ENCODE measurements at regions not wholly inside any gene's neighbourhood (a gene's known extent, or its start where the extent isn't known, plus 50 kb on each side); places are given as distances from the start of the nearest gene placed in this dataset.
"Not testable (repeated sequence)": the region's sequence is repeated elsewhere in the genome, so short reads cannot be mapped to it uniquely, and the experiment has no call there.

DNA sequence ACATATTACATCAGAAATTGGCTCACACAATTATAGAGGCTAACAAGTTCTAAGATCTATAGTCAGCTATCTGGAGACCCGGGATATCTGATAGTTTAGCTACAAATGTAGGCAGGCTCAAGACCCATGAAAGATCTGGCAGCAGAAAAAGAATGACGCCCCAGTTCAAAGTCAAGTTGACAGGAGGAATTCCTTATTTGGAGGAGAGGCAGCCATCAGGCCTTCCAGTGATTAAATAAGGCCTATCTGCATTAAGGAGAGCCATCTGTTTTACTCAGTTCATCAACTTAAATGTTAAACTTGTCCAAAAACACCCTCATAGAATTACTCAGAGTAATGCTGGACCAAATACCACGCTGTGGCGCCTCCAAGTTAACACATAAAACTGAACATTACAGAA, 1402.6 kb downstream of the FAM181B start:
- ChIA-PET CTCF (no interaction called here), POLR2A (no interaction called here)
- Mint-ChIP-seq H3K27me3 (no peaks in the 10 kb centered on the region), H3K4me1 (ENCODE audit: low read depth) (no peaks in the 10 kb centered on the region), H3K4me3 (no peak overlapping the region), H3K36me3 (ENCODE audit: low read depth) (no peaks in the 10 kb centered on the region), H3K9me3 (peaks cover 5% of the 10 kb centered on the region), H3K27ac (no peak overlapping the region)
- DNase-seq (no peak), ATAC-seq (no peak)
- intact Hi-C loops (cut with micrococcal nuclease): no loop called here
- TF ChIP-seq, protein P1, sequence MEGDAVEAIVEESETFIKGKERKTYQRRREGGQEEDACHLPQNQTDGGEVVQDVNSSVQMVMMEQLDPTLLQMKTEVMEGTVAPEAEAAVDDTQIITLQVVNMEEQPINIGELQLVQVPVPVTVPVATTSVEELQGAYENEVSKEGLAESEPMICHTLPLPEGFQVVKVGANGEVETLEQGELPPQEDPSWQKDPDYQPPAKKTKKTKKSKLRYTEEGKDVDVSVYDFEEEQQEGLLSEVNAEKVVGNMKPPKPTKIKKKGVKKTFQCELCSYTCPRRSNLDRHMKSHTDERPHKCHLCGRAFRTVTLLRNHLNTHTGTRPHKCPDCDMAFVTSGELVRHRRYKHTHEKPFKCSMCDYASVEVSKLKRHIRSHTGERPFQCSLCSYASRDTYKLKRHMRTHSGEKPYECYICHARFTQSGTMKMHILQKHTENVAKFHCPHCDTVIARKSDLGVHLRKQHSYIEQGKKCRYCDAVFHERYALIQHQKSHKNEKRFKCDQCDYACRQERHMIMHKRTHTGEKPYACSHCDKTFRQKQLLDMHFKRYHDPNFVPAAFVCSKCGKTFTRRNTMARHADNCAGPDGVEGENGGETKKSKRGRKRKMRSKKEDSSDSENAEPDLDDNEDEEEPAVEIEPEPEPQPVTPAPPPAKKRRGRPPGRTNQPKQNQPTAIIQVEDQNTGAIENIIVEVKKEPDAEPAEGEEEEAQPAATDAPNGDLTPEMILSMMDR (IDR thresholded peaks at IDR 0.05): no peak

- H3K4me3 Mint-ChIP-seq: no peak overlapping the region
- H3K9me3 Mint-ChIP-seq: no peaks in the 10 kb centered on the region
- TF ChIP-seq, protein P1 (IDR thresholded peaks at IDR 0.05): no peak
- no peak overlapping the region for H3K27ac Mint-ChIP-seq
- no peaks in the 10 kb centered on the region for H3K27me3 Mint-ChIP-seq
- H3K36me3 Mint-ChIP-seq (ENCODE audit: low read depth): no peaks in the 10 kb centered on the region
- ChIA-PET CTCF (no interaction called here), POLR2A (no interaction called here)
- DNase-seq (no peak), ATAC-seq (no peak)
- intact Hi-C loops (cut with micrococcal nuclease): no loop called here
- no peaks in the 10 kb centered on the region for H3K4me1 Mint-ChIP-seq (ENCODE audit: low read depth)
These were observed 1430.5 kb downstream of the FAM181B start for GRCh38 chr11:81303038-81303664.

DNA sequence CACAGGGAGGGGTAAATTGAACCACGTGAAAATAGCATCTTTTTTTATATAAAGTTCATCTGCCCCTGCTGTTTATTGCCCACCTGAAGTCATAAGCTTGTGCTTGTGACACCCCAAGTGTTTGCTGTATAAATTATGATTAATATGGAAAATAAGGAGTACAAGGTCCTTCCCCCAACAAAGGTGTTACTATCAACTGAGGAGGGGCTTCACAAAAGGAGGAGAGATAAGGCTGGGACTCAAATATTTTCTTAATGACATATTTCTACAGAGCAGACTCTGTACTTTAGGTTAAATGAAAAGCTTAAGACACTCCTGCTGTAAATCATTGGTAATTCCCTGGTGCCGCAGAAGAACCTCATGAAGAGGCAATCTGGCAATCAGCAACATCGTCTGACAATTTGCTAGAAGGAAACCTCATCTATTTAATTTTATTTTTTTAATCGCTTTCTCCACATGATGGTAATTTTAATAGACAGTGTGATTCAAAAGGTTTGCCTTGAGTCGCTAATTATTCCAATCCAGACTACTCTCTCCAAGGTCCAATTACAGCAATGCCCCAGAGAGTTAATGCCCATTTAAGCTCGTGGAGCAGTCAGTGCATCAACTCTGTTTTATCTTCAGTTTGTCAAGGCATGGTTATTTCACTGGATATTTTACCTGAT, 1432.4 kb downstream of the FAM181B start:
- TF ChIP-seq, protein P1 (IDR thresholded peaks at IDR 0.05): no peak
- no peaks in the 10 kb centered on the region for H3K36me3 Mint-ChIP-seq (ENCODE audit: low read depth)
- ATAC-seq: no peak
- intact Hi-C loops (cut with micrococcal nuclease): no loop called here
- ChIA-PET CTCF (no interaction called here), POLR2A (no interaction called here)
- DNase-seq: no peak
- H3K27me3 Mint-ChIP-seq: no peaks in the 10 kb centered on the region
- H3K9me3 Mint-ChIP-seq: no peaks in the 10 kb centered on the region
- no peaks in the 10 kb centered on the region for H3K4me1 Mint-ChIP-seq (ENCODE audit: low read depth)
- H3K27ac Mint-ChIP-seq: no peak overlapping the region
- H3K4me3 Mint-ChIP-seq: no peak overlapping the region

DNA sequence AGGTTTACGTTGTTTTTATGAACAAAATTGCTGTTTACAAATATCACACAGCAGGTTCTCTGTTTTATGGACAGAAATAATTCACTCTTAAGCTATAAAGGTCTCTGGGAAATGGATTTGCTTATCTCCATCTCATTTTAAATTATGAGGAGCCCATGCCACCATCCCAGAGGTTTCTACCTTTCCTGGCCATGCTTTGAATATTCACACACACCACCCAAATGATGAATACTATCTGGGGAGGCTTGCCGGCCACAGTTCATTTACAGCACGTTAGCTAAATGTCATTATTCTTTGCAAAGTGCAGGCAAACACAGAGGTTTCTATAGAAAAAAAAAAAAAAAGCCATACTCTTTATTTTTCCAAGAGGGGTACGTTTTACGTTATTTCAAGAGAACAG, 1446.7 kb downstream of the FAM181B start:
- CTCF ChIA-PET: no interaction called here
- Mint-ChIP-seq H3K27me3 (no peaks in the 10 kb centered on the region), H3K4me1 (ENCODE audit: low read depth) (no peaks in the 10 kb centered on the region), H3K9me3 (peaks cover 10% of the 10 kb centered on the region), H3K36me3 (ENCODE audit: low read depth) (no peaks in the 10 kb centered on the region), H3K27ac (no peak overlapping the region), H3K4me3 (no peak overlapping the region)
- DNase-seq (no peak), ATAC-seq (no peak)
- POLR2A ChIA-PET: no interaction called here
- intact Hi-C loops (cut with micrococcal nuclease): no loop called here
- TF ChIP-seq, protein P1 (IDR thresholded peaks at IDR 0.05): no peak

DNA sequence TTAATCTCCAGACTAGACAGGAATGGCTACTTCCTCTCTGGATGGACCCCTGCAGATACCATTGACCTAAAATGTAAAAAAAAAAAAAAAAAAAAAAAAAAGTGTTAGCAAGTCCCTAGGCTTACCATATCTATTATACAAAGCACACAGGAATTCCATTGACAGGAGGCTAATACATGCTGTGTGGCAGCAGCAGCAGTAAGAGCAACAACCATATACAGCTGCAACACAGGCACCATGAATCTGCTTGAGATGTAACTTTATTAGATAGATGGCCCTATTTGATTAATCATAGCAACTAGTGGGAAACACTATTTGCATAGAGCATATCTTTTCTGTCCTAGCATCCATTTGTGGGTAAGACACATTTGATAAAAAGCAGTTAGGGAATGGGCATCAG, 1447.1 kb downstream of the FAM181B start:
- Mint-ChIP-seq H3K27ac (no peak overlapping the region), H3K4me3 (no peak overlapping the region), H3K27me3 (no peaks in the 10 kb centered on the region), H3K9me3 (peaks cover 10% of the 10 kb centered on the region), H3K4me1 (ENCODE audit: low read depth) (no peaks in the 10 kb centered on the region), H3K36me3 (ENCODE audit: low read depth) (no peaks in the 10 kb centered on the region)
- intact Hi-C loops (cut with micrococcal nuclease): no loop called here
- no peak for DNase-seq
- TF ChIP-seq, protein P1 (IDR thresholded peaks at IDR 0.05): no peak
- ATAC-seq: no peak
- ChIA-PET CTCF (no interaction called here), POLR2A (no interaction called here)

DNA sequence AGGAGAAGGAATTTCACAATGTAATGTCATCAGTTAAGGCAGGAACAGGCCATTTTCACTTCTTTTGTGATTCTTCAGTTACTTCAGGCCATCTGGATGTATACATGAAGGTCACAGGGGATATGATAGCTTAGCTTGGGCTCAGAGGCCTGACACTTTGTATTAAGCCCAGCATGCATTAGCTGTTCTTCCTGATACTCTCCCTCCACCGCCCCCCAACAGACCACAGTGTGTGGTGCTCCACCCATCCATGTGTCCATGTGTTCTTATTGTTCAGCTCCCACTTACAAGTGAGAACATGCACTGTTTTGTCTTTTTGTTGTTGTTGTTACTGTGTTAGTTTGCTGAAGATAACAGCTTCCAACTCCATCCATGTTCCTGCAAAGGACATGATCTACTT, 1453.4 kb downstream of the FAM181B start:
- H3K4me3 Mint-ChIP-seq; H3K27me3 Mint-ChIP-seq; H3K36me3 Mint-ChIP-seq (ENCODE audit: low read depth); intact Hi-C loops (cut with micrococcal nuclease); H3K27ac Mint-ChIP-seq; H3K9me3 Mint-ChIP-seq; CTCF ChIA-PET; POLR2A ChIA-PET; ATAC-seq; H3K4me1 Mint-ChIP-seq (ENCODE audit: low read depth); DNase-seq: not testable (repeated sequence)
